ENCODE measurements at regions not wholly inside any gene's neighbourhood (a gene's known extent, or its start where the extent isn't known, plus 50 kb on each side); places are given as distances from the start of the nearest gene placed in this dataset.

GRCh38 chr7:80044796-80045195, 89.8 kb upstream of the GNAI1 start:
- no peak for TF ChIP-seq CTCF (IDR thresholded peaks at IDR 0.05; ENCODE audit: insufficient read depth, low read length, poor library complexity, severe bottlenecking)
- DNase-seq (ENCODE audit: low read depth) = no peak
- no peak overlapping the region for H3K4me3 ChIP-seq (ENCODE audit: low read depth, low read length)
- no peaks in the 10 kb centered on the region for H3K27me3 ChIP-seq (ENCODE audit: control insufficient read depth, insufficient read depth, low read length)
- no peaks in the 10 kb centered on the region for H3K36me3 ChIP-seq (ENCODE audit: control insufficient read depth, insufficient read depth, low read length)

- no peaks in the 10 kb centered on the region for H3K27me3 ChIP-seq (ENCODE audit: control insufficient read depth, insufficient read depth, low read length)
- TF ChIP-seq CTCF (IDR thresholded peaks at IDR 0.05; ENCODE audit: insufficient read depth, low read length, poor library complexity, severe bottlenecking) = no peak
- DNase-seq (ENCODE audit: low read depth) = no peak
- H3K36me3 ChIP-seq (ENCODE audit: control insufficient read depth, insufficient read depth, low read length) = no peaks in the 10 kb centered on the region
- no peak overlapping the region for H3K4me3 ChIP-seq (ENCODE audit: low read depth, low read length)
These were observed 93.9 kb upstream of the GNAI1 start for GRCh38 chr7:80040752-80041151.

- Histone ChIP-seq H3K36me3 (ENCODE audit: control insufficient read depth, insufficient read depth, low read length) (no peaks in the 10 kb centered on the region), H3K27me3 (ENCODE audit: control insufficient read depth, insufficient read depth, low read length) (no peaks in the 10 kb centered on the region), H3K4me3 (ENCODE audit: low read depth, low read length) (no peak overlapping the region)
- no peak for DNase-seq (ENCODE audit: low read depth)
- no peak for TF ChIP-seq CTCF (IDR thresholded peaks at IDR 0.05; ENCODE audit: insufficient read depth, low read length, poor library complexity, severe bottlenecking)
These were observed 94.3 kb upstream of the GNAI1 start for GRCh38 chr7:80040335-80040734.

GRCh38 chr7:80039251-80039884, 95.3 kb upstream of the GNAI1 start:
- TF ChIP-seq CTCF (IDR thresholded peaks at IDR 0.05; ENCODE audit: insufficient read depth, low read length, poor library complexity, severe bottlenecking) = no peak

GRCh38 chr7:80037689-80038088, 96.9 kb upstream of the GNAI1 start:
- no peaks in the 10 kb centered on the region for H3K27me3 ChIP-seq (ENCODE audit: control insufficient read depth, insufficient read depth, low read length)
- DNase-seq (ENCODE audit: low read depth) = no peak

More at GRCh38 chr7:80039251-80039884, 95.3 kb upstream of the GNAI1 start:
- Histone ChIP-seq H3K36me3 (ENCODE audit: control insufficient read depth, insufficient read depth, low read length) (no peaks in the 10 kb centered on the region), H3K27me3 (ENCODE audit: control insufficient read depth, insufficient read depth, low read length) (no peaks in the 10 kb centered on the region), H3K4me3 (ENCODE audit: low read depth, low read length) (no peak overlapping the region)
- no peak for DNase-seq (ENCODE audit: low read depth)

More at GRCh38 chr7:80037689-80038088, 96.9 kb upstream of the GNAI1 start:
- Histone ChIP-seq H3K36me3 (ENCODE audit: control insufficient read depth, insufficient read depth, low read length) (no peaks in the 10 kb centered on the region), H3K4me3 (ENCODE audit: low read depth, low read length) (no peak overlapping the region)
- TF ChIP-seq CTCF (IDR thresholded peaks at IDR 0.05; ENCODE audit: insufficient read depth, low read length, poor library complexity, severe bottlenecking) = no peak
